ACC112 (cell line): ENCODE measurements at regions not wholly inside any gene's neighbourhood (a gene's known extent, or its start where the extent isn't known, plus 50 kb on each side); places are given as distances from the start of the nearest gene placed in this dataset.

Experiments
- H2AFZ ChIP-seq: fragments of 200-600 bp; sonication (generic); one replicate; pipeline ENCODE4 v1.6.0; 2017; ENCODE audit warnings: antibody characterized with exemption, low read length; ENCODE audit not compliant: unreplicated experiment
- H3K27ac ChIP-seq: fragments of 200-600 bp; sonication (generic); 2 replicates; pipeline ENCODE4 v1.5.1; 2014; ENCODE audit warnings: low read depth, mild to moderate bottlenecking, antibody characterized with exemption, low read length, moderate library complexity
- H3K27me3 ChIP-seq: fragments of 200-600 bp; sonication (generic); 2 replicates; pipeline ENCODE4 v1.6.1; 2014; ENCODE audit warnings: mild to moderate bottlenecking, antibody characterized with exemption, low read length, moderate library complexity, mixed read lengths; ENCODE audit not compliant: insufficient read depth
- H3K36me3 ChIP-seq: fragments of 200-600 bp; sonication (generic); 2 replicates; pipeline ENCODE4 v1.6.1; 2016; ENCODE audit warnings: mild to moderate bottlenecking, antibody characterized with exemption, low read length, moderate library complexity, mixed read lengths; ENCODE audit not compliant: insufficient read depth
- H3K4me1 ChIP-seq: fragments of 200-600 bp; sonication (generic); one replicate; pipeline ENCODE4 v1.6.1; 2016; ENCODE audit warnings: low read length, mixed read lengths; ENCODE audit not compliant: insufficient read depth, unreplicated experiment, control insufficient read depth
- H3K4me3 ChIP-seq: fragments of 200-600 bp; sonication (generic); 2 replicates; pipeline ENCODE4 v1.5.1; 2014; ENCODE audit warnings: mild to moderate bottlenecking, low read depth, low read length
- H3K79me2 ChIP-seq: fragments of 200-600 bp; sonication (generic); one replicate; pipeline ENCODE4 v1.6.0; 2016; ENCODE audit warnings: low read length; ENCODE audit not compliant: control insufficient read depth, unreplicated experiment, insufficient read depth

- H2AFZ ChIP-seq = no peak overlapping the region
- H3K27me3 ChIP-seq = no peaks in the 10 kb centered on the region
- H3K4me1 ChIP-seq = peaks cover 48% of the 10 kb centered on the region
- peak overlapping the region; percentile 72 for H3K27ac ChIP-seq
- no peaks in the 10 kb centered on the region for H3K79me2 ChIP-seq
- H3K4me3 ChIP-seq = no peak overlapping the region
- no peaks in the 10 kb centered on the region for H3K36me3 ChIP-seq
Measured at GRCh38 chr13:51518827-51519226, 65.4 kb upstream of the WDFY2 start.

DNA sequence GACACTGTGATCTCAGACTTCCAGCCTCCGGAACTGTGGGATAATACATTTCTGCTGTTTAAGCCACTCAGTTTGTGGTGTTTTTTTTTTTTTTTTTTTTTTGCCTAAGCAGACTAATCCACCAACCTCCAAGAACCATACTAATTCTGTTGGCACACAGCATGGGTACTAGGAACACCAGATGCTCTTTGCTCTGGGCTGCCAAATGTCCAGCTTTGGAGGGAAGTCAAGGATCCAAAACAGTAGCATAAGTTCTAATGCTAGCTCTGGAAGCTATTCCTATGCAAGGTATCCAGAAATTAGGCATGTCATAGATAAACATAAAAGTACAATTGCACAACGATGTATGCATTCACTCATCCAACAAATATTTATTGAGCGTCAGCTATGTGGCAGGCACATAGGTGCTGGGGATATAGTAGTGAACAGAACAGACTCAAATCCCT, 64.5 kb upstream of the WDFY2 start:
- Histone ChIP-seq H3K4me3 (no peak overlapping the region), H3K4me1 (peaks cover 58% of the 10 kb centered on the region), H3K79me2 (no peaks in the 10 kb centered on the region), H3K27me3 (no peaks in the 10 kb centered on the region), H3K36me3 (no peaks in the 10 kb centered on the region), H2AFZ (no peak overlapping the region), H3K27ac (peak overlapping the region; percentile 72)

DNA sequence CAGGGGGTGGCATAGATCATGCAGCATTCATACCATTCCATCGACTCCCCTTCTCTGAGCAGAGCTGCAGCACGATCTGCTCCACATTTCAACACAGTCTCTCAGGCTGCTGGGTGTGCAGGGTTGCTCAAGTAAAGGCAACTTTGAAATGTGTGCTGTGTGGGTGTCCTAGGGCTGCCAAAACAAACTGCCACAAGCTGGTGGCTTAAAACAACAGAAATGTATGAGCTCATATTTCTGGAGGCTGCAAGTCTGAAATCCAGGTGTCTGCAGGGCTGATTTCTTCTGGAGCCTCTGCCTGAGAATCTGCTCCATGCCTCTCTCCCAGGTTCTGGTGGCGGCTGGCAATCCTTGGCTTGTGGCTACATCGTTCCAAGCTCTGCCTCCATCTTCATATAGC, 63.7 kb upstream of the WDFY2 start:
- Histone ChIP-seq H3K27ac (peak overlapping the region; percentile 72), H2AFZ (no peak overlapping the region), H3K4me1 (peaks cover 65% of the 10 kb centered on the region)

GRCh38 chr13:51523082-51523518, 61.2 kb upstream of the WDFY2 start:
- peak overlapping the region; percentile 72 for H2AFZ ChIP-seq
- H3K79me2 ChIP-seq = no peaks in the 10 kb centered on the region
- H3K4me1 ChIP-seq = peaks cover 65% of the 10 kb centered on the region
- peak overlapping the region; percentile 93 for H3K27ac ChIP-seq
- no peak overlapping the region for H3K4me3 ChIP-seq
- H3K27me3 ChIP-seq = no peaks in the 10 kb centered on the region
- no peaks in the 10 kb centered on the region for H3K36me3 ChIP-seq

More for the DNA sequence above, 63.7 kb upstream of the WDFY2 start:
- peak overlapping the region; percentile 7; the same call in 1 of the 2 replicates for H3K4me3 ChIP-seq
- H3K27me3 ChIP-seq = no peaks in the 10 kb centered on the region
- H3K79me2 ChIP-seq = no peaks in the 10 kb centered on the region
- no peaks in the 10 kb centered on the region for H3K36me3 ChIP-seq

DNA sequence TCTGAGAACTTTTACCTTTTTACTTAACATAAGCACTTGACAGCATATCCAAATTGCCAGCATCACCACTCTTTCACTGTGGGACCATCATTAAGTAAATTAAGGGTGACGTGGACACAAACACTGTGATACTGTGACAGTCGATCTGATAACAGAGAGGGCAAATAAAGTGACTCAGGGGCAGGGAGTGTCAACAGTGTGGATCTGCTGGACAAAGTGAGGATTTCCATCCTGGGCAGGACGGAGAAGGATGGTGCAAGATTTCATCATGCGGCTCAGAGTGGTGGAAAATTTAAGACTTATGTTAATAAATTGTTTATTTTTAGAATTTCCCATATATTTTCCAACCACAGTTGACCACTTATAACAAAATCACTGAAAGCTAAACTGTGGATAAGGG, 60.0 kb upstream of the WDFY2 start:
- Histone ChIP-seq H3K27ac (peak overlapping the region; percentile 93; the same call in 1 of the 2 replicates), H3K4me1 (peaks cover 53% of the 10 kb centered on the region), H3K27me3 (no peaks in the 10 kb centered on the region), H3K36me3 (no peaks in the 10 kb centered on the region), H3K4me3 (no peak overlapping the region), H2AFZ (no peak overlapping the region), H3K79me2 (no peaks in the 10 kb centered on the region)

DNA sequence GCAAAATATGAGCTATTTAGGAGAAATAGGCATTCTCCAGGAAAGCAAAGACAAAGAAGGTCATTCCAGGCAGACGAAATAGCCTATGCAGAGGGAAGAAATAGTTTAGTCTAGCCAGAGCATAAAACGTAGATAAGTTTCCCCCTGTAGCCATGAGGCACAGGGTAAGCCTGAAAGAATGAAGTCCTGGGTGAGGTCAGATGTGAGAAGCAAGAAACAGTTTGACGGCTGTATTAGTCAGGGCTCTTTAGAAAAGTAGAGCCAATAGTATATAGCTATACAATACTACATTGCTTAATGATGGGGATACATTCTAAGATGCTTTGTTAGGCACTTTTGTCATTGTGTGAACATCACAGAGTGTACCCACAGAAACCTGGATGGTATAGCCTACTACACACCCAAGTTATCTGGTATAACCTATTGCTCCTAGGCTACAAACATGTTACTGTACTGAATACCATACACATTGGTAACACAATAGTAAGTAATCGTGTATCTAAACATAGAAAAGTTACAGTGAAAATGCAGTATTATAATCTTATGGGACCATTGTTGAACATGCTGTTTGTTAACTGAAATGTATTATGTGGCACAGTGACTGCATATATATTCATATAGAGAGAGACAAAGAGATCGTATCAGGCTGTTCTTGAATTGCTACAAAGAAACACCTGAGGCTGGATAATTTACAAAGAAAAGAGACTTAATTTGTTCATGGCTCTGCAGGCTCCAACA, 59.3 kb upstream of the WDFY2 start:
- Histone ChIP-seq H3K27me3 (no peaks in the 10 kb centered on the region), H3K79me2 (no peaks in the 10 kb centered on the region), H3K4me1 (peaks cover 46% of the 10 kb centered on the region), H3K36me3 (no peaks in the 10 kb centered on the region), H3K4me3 (no peak overlapping the region), H2AFZ (no peak overlapping the region), H3K27ac (0 out of 2 replicates have a peak overlapping the region, but pooled peaks have one; percentile 19)

DNA sequence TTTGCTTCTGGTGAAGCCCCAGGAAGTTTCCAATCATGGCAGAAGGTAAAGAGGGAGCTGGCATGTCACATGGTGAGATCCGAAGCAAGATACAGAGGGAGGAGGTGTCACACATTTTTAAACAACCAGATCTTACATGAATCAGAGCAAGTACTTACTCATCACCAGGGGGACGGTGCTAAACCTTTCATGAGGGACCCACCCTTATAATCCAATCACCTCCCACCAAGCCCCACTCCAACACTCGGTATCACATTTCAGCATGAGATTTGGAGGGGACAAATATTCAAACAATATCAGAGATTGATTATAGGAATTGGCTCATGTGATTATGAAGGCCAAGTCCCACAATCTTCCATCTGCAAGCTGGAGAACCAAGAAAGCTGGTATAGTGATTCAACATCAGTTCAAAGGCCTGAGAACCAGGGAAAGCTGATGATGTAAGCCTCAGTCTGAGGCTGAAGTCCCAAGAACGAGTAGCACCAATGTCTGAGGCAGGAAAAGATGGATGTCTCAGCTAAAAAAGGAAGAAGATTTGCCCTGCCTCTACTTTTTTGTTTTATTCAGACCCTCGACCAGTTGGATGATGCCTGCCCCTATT, 58.6 kb upstream of the WDFY2 start:
- Histone ChIP-seq H3K27ac (0 out of 2 replicates have a peak overlapping the region, but pooled peaks have one; percentile 19), H2AFZ (no peak overlapping the region), H3K79me2 (no peaks in the 10 kb centered on the region), H3K36me3 (no peaks in the 10 kb centered on the region), H3K27me3 (no peaks in the 10 kb centered on the region), H3K4me1 (peaks cover 41% of the 10 kb centered on the region), H3K4me3 (no peak overlapping the region)

GRCh38 chr13:51526202-51526601, 58.1 kb upstream of the WDFY2 start:
- Histone ChIP-seq H3K36me3 (no peaks in the 10 kb centered on the region), H3K4me3 (no peak overlapping the region), H2AFZ (no peak overlapping the region), H3K27me3 (no peaks in the 10 kb centered on the region), H3K79me2 (no peaks in the 10 kb centered on the region), H3K4me1 (peaks cover 36% of the 10 kb centered on the region), H3K27ac (no peak overlapping the region)

DNA sequence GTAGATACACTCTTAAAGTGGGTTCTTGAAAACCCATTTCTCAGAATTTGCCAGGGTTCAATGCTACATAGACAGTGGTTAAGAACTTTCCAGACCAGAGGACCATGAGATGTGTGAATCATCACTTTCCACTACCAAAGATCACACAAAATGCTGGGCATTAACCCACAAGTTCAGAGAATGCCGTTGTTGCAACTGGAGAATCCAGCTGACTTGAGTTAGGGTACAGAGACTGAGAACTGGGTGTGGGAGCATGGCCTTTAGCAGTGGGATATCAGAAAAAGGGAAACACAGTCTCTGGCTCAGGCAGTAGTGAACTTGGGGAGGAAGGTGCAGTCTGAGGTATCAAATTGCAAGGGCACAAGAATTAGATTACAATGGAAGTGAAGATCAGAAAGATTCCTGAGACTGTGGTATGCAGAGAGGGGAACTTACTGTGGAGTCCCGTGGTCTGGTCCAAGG, 51.5 kb upstream of the WDFY2 start:
- H3K79me2 ChIP-seq = no peaks in the 10 kb centered on the region
- no peaks in the 10 kb centered on the region for H3K36me3 ChIP-seq
- H2AFZ ChIP-seq = no peak overlapping the region
- no peak overlapping the region for H3K4me3 ChIP-seq
- no peaks in the 10 kb centered on the region for H3K4me1 ChIP-seq
- no peaks in the 10 kb centered on the region for H3K27me3 ChIP-seq
- H3K27ac ChIP-seq = no peak overlapping the region

GRCh38 chr13:51534041-51534817, 50.0 kb upstream of the WDFY2 start:
- no peak overlapping the region for H2AFZ ChIP-seq

More at GRCh38 chr13:51534041-51534817, 50.0 kb upstream of the WDFY2 start:
- H3K36me3 ChIP-seq = no peaks in the 10 kb centered on the region
- no peaks in the 10 kb centered on the region for H3K27me3 ChIP-seq
- no peaks in the 10 kb centered on the region for H3K79me2 ChIP-seq
- no peaks in the 10 kb centered on the region for H3K4me1 ChIP-seq
- no peak overlapping the region for H3K4me3 ChIP-seq
- H3K27ac ChIP-seq = no peak overlapping the region
